ENCODE measurements at regions not wholly inside any gene's neighbourhood (a gene's known extent, or its start where the extent isn't known, plus 50 kb on each side); places are given as distances from the start of the nearest gene placed in this dataset.

DNA sequence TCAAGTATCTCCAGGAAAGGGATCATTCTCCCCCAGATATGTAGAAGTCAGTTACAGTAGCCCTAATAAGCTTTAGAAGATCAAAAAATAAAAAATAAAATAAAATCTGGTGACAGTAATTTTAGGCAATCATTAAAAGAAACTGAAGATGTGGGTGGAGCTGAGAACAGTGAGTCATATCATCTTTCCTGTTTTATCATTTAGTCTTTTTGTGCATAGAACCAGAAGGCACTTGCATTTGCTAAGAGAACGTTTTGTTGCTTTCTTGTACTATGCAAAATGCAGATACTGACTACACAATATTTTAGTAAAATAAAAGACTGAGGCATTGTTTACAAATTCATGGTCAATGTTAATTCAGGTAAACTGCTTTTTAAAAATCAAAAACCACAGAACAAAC is 497.4 kb upstream of the EPHA7 start:
- TF ChIP-seq, protein P1, sequence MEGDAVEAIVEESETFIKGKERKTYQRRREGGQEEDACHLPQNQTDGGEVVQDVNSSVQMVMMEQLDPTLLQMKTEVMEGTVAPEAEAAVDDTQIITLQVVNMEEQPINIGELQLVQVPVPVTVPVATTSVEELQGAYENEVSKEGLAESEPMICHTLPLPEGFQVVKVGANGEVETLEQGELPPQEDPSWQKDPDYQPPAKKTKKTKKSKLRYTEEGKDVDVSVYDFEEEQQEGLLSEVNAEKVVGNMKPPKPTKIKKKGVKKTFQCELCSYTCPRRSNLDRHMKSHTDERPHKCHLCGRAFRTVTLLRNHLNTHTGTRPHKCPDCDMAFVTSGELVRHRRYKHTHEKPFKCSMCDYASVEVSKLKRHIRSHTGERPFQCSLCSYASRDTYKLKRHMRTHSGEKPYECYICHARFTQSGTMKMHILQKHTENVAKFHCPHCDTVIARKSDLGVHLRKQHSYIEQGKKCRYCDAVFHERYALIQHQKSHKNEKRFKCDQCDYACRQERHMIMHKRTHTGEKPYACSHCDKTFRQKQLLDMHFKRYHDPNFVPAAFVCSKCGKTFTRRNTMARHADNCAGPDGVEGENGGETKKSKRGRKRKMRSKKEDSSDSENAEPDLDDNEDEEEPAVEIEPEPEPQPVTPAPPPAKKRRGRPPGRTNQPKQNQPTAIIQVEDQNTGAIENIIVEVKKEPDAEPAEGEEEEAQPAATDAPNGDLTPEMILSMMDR (IDR thresholded peaks at IDR 0.05), result no peak
- no peak for TF ChIP-seq POLR2A (IDR thresholded peaks at IDR 0.05)

Data from ovary (tissue), 3 donors.